HG02970 (cell line): ENCODE measurements at regions not wholly inside any gene's neighbourhood (a gene's known extent, or its start where the extent isn't known, plus 50 kb on each side); places are given as distances from the start of the nearest gene placed in this dataset.
A peak's percentile ranks its signal among the peaks of the same experiment; 100 is the strongest.
"Not testable (repeated sequence)": the region's sequence is repeated elsewhere in the genome, so short reads cannot be mapped to it uniquely, and the experiment has no call there.

ENCODE experiments used
- ATAC-seq: cut with Tn5 transposase; IDR thresholded peaks from one replicate; pipeline ENCODE4 v1.9.1; 2021; ENCODE audit warnings: mild to moderate bottlenecking, moderate library complexity, moderate number of reproducible peaks; ENCODE audit not compliant: unreplicated experiment, low FRiP score

GRCh38 chr3:125910851-125911250 is 58.1 kb upstream of the ROPN1B start:
- not testable (repeated sequence) for ATAC-seq

GRCh38 chr3:125914608-125915436 is 54.2 kb upstream of the ROPN1B start:
- not testable (repeated sequence) for ATAC-seq

- ATAC-seq = not testable (repeated sequence)
These were observed 53.6 kb upstream of the ROPN1B start for GRCh38 chr3:125915437-125915787.

GRCh38 chr3:125915792-125916375 is 53.1 kb upstream of the ROPN1B start:
- peak; percentile 91 for ATAC-seq

- peak; percentile 87 for ATAC-seq
These were observed 52.5 kb upstream of the ROPN1B start for GRCh38 chr3:125916376-125916978.

GRCh38 chr3:125917020-125917549 is 51.9 kb upstream of the ROPN1B start:
- not testable (repeated sequence) for ATAC-seq

- not testable (repeated sequence) for ATAC-seq
These were observed 51.0 kb upstream of the ROPN1B start for GRCh38 chr3:125918024-125918423.

- not testable (repeated sequence) for ATAC-seq
These were observed 50.5 kb upstream of the ROPN1B start for GRCh38 chr3:125918451-125918850.

- not testable (repeated sequence) for ATAC-seq
These were observed 50.1 kb upstream of the ROPN1B start for GRCh38 chr3:125918866-125919265.
